Left forelimb (tissue), 1 donor: ENCODE measurements at regions not wholly inside any gene's neighbourhood (a gene's known extent, or its start where the extent isn't known, plus 50 kb on each side); places are given as distances from the start of the nearest gene placed in this dataset.

Source experiments
- DNase-seq: peaks from one replicate; pipeline ENCODE4 v3.0.0-alpha.2; 2018; ENCODE audit warnings: low spot score

- no peak for DNase-seq
These were observed 478.2 kb upstream of the CITED2 start for GRCh38 chr6:139852488-139853140.

- no peak for DNase-seq
These were observed 477.6 kb upstream of the CITED2 start for GRCh38 chr6:139852067-139852466.

GRCh38 chr6:139851206-139851605, 476.8 kb upstream of the CITED2 start:
- no peak for DNase-seq

- DNase-seq, result no peak
These were observed 476.1 kb upstream of the CITED2 start for GRCh38 chr6:139850512-139850911.

GRCh38 chr6:139847457-139847813, 473.0 kb upstream of the CITED2 start:
- DNase-seq, result no peak

GRCh38 chr6:139846538-139847456, 472.3 kb upstream of the CITED2 start:
- no peak for DNase-seq

- DNase-seq, result no peak
These were observed 470.5 kb upstream of the CITED2 start for GRCh38 chr6:139844907-139845306.

GRCh38 chr6:139841794-139842215, 467.4 kb upstream of the CITED2 start:
- DNase-seq, result no peak

- DNase-seq, result no peak
These were observed 465.2 kb upstream of the CITED2 start for GRCh38 chr6:139839506-139840156.

GRCh38 chr6:139834232-139834631, 459.8 kb upstream of the CITED2 start:
- DNase-seq, result no peak

- DNase-seq, result no peak
These were observed 459.1 kb upstream of the CITED2 start for GRCh38 chr6:139833592-139833991.

- no peak for DNase-seq
These were observed 458.3 kb upstream of the CITED2 start for GRCh38 chr6:139832493-139833305.

GRCh38 chr6:139829576-139829975, 455.1 kb upstream of the CITED2 start:
- DNase-seq, result no peak

GRCh38 chr6:139828751-139829519, 454.5 kb upstream of the CITED2 start:
- no peak for DNase-seq

- DNase-seq, result no peak
These were observed 451.5 kb upstream of the CITED2 start for GRCh38 chr6:139825935-139826374.

- DNase-seq, result no peak
These were observed 450.4 kb upstream of the CITED2 start for GRCh38 chr6:139824864-139825263.

GRCh38 chr6:139823808-139824126, 449.3 kb upstream of the CITED2 start:
- DNase-seq, result no peak

- no peak for DNase-seq
These were observed 448.8 kb upstream of the CITED2 start for GRCh38 chr6:139823099-139823807.

GRCh38 chr6:139821676-139822223, 447.3 kb upstream of the CITED2 start:
- no peak for DNase-seq

GRCh38 chr6:139820210-139820609, 445.8 kb upstream of the CITED2 start:
- no peak for DNase-seq
